Neural cell (in vitro differentiated cells): ENCODE measurements at regions not wholly inside any gene's neighbourhood (a gene's known extent, or its start where the extent isn't known, plus 50 kb on each side); places are given as distances from the start of the nearest gene placed in this dataset.

ENCODE experiments used
- H2AFZ ChIP-seq: fragments of 200-600, 300-800 bp; sonication (generic), shearing (Covaris generic); 2 replicates; pipeline ENCODE4 v1.6.0; 2014; ENCODE audit warnings: low read depth, mild to moderate bottlenecking, antibody characterized with exemption, low read length, moderate library complexity
- H3F3A ChIP-seq: fragments of 200-600 bp; shearing (Covaris generic); 2 replicates; pipeline ENCODE4 v1.6.1; 2016; ENCODE audit warnings: mild to moderate bottlenecking, moderate library complexity, mixed read lengths, antibody characterized with exemption, low read length; ENCODE audit not compliant: insufficient read depth, poor library complexity, severe bottlenecking
- H3K27ac ChIP-seq: fragments of 200-600, 300-800 bp; sonication (generic), shearing (Covaris generic); 2 replicates; pipeline ENCODE4 v1.5.1; 2014; ENCODE audit warnings: mild to moderate bottlenecking, low read length, moderate library complexity
- H3K27me3 ChIP-seq: fragments of 300-800, 200-600 bp; sonication (generic), shearing (Covaris generic); 2 replicates; pipeline ENCODE4 v1.6.0; 2014; ENCODE audit warnings: mild to moderate bottlenecking, low read depth, low read length, moderate library complexity; ENCODE audit not compliant: insufficient read depth
- H3K36me3 ChIP-seq: fragments of 300-800, 200-600 bp; sonication (generic), shearing (Covaris generic); 2 replicates; pipeline ENCODE4 v1.5.1; 2014; ENCODE audit warnings: mild to moderate bottlenecking, antibody characterized with exemption, low read length, moderate library complexity; ENCODE audit not compliant: insufficient read depth
- H3K4me2 ChIP-seq: fragments of 300-800, 200-600 bp; sonication (generic), shearing (Covaris generic); 2 replicates; pipeline ENCODE4 v1.6.0; 2014; ENCODE audit warnings: mild to moderate bottlenecking, low read length
- H3K4me3 ChIP-seq: fragments of 300-800, 200-600 bp; sonication (generic), shearing (Covaris generic); 2 replicates; pipeline ENCODE4 v1.5.1; 2014; ENCODE audit warnings: mild to moderate bottlenecking, low read length, moderate library complexity
- H3K79me2 ChIP-seq: fragments of 200-600 bp; shearing (Covaris generic); replicated peaks from 2 replicates; pipeline ENCODE4 v1.6.0; 2014; ENCODE audit warnings: mild to moderate bottlenecking, low read length, moderate library complexity; ENCODE audit not compliant: insufficient read depth
- H3K9ac ChIP-seq: fragments of 300-800, 200-600 bp; sonication (generic), shearing (Covaris generic); 2 replicates; pipeline ENCODE4 v1.6.1; 2016; ENCODE audit warnings: mild to moderate bottlenecking, low read length, mixed read lengths
- H3K9me2 ChIP-seq: fragments of 200-600 bp; shearing (Covaris generic); 2 replicates; pipeline ENCODE4 v1.6.1; 2016; ENCODE audit warnings: mild to moderate bottlenecking, low read length, mixed read lengths; ENCODE audit not compliant: insufficient read depth
- H3K9me3 ChIP-seq: fragments of 200-600, 300-800 bp; sonication (generic), shearing (Covaris generic); 2 replicates; pipeline ENCODE4 v1.6.1; 2016; ENCODE audit warnings: mild to moderate bottlenecking, mixed run types, low read length, moderate library complexity, mixed read lengths
- H4K20me1 ChIP-seq: fragments of 200-600 bp; shearing (Covaris generic); 2 replicates; pipeline ENCODE4 v1.6.1; 2016; ENCODE audit warnings: mild to moderate bottlenecking, mixed run types; ENCODE audit not compliant: insufficient read depth
- CTCF ChIP-seq: fragments of 450-650 bp; IDR thresholded peaks from 2 replicates; pipeline ENCODE4 v1.5.1; 2014; ENCODE audit warnings: antibody characterized with exemption, mild to moderate bottlenecking, moderate library complexity; ENCODE audit not compliant: poor library complexity, severe bottlenecking
- EP300 ChIP-seq: fragments of 450-650 bp; conservative IDR thresholded peaks from 2 replicates; pipeline ENCODE4 v1.6.1; 2014; ENCODE audit warnings: antibody characterized with exemption, mild to moderate bottlenecking, moderate library complexity; ENCODE audit not compliant: poor library complexity, severe bottlenecking
- EZH2 ChIP-seq: fragments of 200-600, 300-800 bp; shearing (Covaris generic), sonication (generic); IDR thresholded peaks from 2 replicates; pipeline ENCODE4 v1.6.1; 2014; ENCODE audit warnings: antibody characterized with exemption, low read length, borderline replicate concordance, mild to moderate bottlenecking; ENCODE audit not compliant: insufficient read depth, poor library complexity, severe bottlenecking
- MXI1 ChIP-seq: fragments of 450-650 bp; conservative IDR thresholded peaks from 2 replicates; pipeline ENCODE4 v1.6.1; 2014; ENCODE audit warnings: antibody characterized with exemption, mild to moderate bottlenecking; ENCODE audit not compliant: poor library complexity, severe bottlenecking
- POLR2AphosphoS5 ChIP-seq: IDR thresholded peaks from 2 replicates; pipeline ENCODE4 v1.6.1; 2012
- RAD21 ChIP-seq: fragments of 450-650 bp; conservative IDR thresholded peaks from 2 replicates; pipeline ENCODE4 v1.6.1; 2014; ENCODE audit warnings: antibody characterized with exemption, mild to moderate bottlenecking, moderate library complexity
- SMC3 ChIP-seq: fragments of 450-650 bp; conservative IDR thresholded peaks from 2 replicates; pipeline ENCODE4 v1.6.1; 2014; ENCODE audit warnings: antibody characterized with exemption, mild to moderate bottlenecking, moderate library complexity; ENCODE audit not compliant: poor library complexity
- TAF1 ChIP-seq: IDR thresholded peaks from 2 replicates; pipeline ENCODE4 v1.6.1; 2012; ENCODE audit warnings: low read depth
- TF ChIP-seq, protein P1 (sequence below): IDR thresholded peaks from 2 replicates; pipeline ENCODE4 v1.6.1; 2012; ENCODE audit warnings: borderline replicate concordance

- Histone ChIP-seq H3F3A (no peaks in the 10 kb centered on the region), H3K4me2 (no peak overlapping the region), H3K9ac (no peak overlapping the region), H3K79me2 (no peaks in the 10 kb centered on the region), H3K4me3 (no peak overlapping the region), H3K27me3 (no peaks in the 10 kb centered on the region), H4K20me1 (no peaks in the 10 kb centered on the region), H3K27ac (no peak overlapping the region), H3K36me3 (no peaks in the 10 kb centered on the region), H3K9me3 (no peaks in the 10 kb centered on the region), H2AFZ (no peak overlapping the region), H3K9me2 (no peaks in the 10 kb centered on the region)
- TF ChIP-seq TAF1 (no peak), EZH2 (no peak), MXI1 (no peak), SMC3 (no peak), CTCF (no peak), EP300 (no peak), RAD21 (no peak), POLR2AphosphoS5 (no peak)
- TF ChIP-seq, protein P1, sequence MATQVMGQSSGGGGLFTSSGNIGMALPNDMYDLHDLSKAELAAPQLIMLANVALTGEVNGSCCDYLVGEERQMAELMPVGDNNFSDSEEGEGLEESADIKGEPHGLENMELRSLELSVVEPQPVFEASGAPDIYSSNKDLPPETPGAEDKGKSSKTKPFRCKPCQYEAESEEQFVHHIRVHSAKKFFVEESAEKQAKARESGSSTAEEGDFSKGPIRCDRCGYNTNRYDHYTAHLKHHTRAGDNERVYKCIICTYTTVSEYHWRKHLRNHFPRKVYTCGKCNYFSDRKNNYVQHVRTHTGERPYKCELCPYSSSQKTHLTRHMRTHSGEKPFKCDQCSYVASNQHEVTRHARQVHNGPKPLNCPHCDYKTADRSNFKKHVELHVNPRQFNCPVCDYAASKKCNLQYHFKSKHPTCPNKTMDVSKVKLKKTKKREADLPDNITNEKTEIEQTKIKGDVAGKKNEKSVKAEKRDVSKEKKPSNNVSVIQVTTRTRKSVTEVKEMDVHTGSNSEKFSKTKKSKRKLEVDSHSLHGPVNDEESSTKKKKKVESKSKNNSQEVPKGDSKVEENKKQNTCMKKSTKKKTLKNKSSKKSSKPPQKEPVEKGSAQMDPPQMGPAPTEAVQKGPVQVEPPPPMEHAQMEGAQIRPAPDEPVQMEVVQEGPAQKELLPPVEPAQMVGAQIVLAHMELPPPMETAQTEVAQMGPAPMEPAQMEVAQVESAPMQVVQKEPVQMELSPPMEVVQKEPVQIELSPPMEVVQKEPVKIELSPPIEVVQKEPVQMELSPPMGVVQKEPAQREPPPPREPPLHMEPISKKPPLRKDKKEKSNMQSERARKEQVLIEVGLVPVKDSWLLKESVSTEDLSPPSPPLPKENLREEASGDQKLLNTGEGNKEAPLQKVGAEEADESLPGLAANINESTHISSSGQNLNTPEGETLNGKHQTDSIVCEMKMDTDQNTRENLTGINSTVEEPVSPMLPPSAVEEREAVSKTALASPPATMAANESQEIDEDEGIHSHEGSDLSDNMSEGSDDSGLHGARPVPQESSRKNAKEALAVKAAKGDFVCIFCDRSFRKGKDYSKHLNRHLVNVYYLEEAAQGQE = no peak
Measured at GRCh38 chr9:93892748-93893147, 62.4 kb downstream of the BARX1 start.

DNA sequence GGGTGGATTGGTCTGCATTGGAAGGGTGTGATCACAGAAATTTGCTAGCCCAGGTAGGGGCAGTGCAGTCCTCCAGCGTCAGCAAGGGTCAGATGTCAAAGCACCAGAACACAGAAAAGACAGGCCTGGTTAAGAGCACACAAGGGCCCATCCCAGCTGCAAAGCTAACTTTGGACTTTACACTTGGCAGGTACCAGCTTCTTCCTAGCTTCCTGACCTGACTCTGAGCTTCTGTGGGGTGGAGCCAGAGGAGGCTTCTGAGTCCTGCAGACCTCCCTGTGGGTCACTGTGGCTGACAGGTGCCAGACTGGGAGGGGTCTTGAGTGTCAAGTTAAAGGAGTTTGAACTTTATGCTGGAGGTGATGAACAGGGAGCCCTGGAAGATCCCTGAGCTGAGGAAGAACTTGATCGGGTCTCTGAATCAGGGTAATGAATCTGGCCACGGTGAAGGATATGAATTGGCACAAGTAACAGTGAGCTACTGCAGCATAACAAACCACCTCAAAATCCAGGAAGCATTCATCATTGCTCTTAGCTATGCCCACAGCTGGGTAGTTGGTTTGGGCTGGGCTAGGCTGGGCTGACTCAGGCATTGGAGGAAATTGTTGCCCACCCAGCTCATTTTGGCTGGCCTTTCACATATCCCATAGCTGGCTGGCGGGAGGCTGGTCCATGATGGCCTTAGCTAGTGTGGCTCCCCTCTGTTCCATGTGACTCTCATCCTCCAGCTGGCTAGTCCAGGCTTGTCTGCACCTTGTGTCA is 63.4 kb downstream of the BARX1 start:
- Histone ChIP-seq H3K9me3 (no peaks in the 10 kb centered on the region), H3K36me3 (no peaks in the 10 kb centered on the region), H3K9me2 (no peaks in the 10 kb centered on the region), H3K4me2 (no peak overlapping the region), H3K27ac (no peak overlapping the region), H2AFZ (no peak overlapping the region), H3K4me3 (no peak overlapping the region), H4K20me1 (no peaks in the 10 kb centered on the region), H3K9ac (no peak overlapping the region), H3K79me2 (no peaks in the 10 kb centered on the region), H3K27me3 (no peaks in the 10 kb centered on the region), H3F3A (no peaks in the 10 kb centered on the region)
- TF ChIP-seq EP300 = no peak
- TF ChIP-seq TAF1 = no peak
- no peak for TF ChIP-seq EZH2
- no peak for TF ChIP-seq RAD21
